HEK293 (cell line): ENCODE measurements at regions not wholly inside any gene's neighbourhood (a gene's known extent, or its start where the extent isn't known, plus 50 kb on each side); places are given as distances from the start of the nearest gene placed in this dataset.

Experiments used
- CTCF ChIA-PET: fragments of 350-600 bp; formaldehyde crosslinking; extraction: SDS; loops from one replicate; lab custom pipeline; 2021; ENCODE audit warnings: antibody characterized with exemption; lab: Yijun Ruan, JAX
- POLR2A ChIA-PET: fragments of 300-600 bp; formaldehyde crosslinking; extraction: SDS; loops from one replicate; lab custom pipeline; 2020; ENCODE audit warnings: antibody characterized with exemption, inconsistent platforms; lab: Yijun Ruan, JAX
- H3K27ac ChIP-seq: fragments of 200-500 bp; sonication (Bioruptor generic); 2 replicates; pipeline ENCODE4 v1.5.1; 2014; ENCODE audit warnings: low read depth, low read length, control low read depth, inconsistent platforms; ENCODE audit errors: extremely low read depth
- H3K36me3 ChIP-seq, 2 experiments: fragments of 200-500 bp in 1 of 2; sonication (Bioruptor generic) in 1 of 2; 1 replicate in 1 of 2; 2 replicates in 1 of 2; pipeline ENCODE4 v1.5.1; 2014 to 2017; ENCODE audit warnings: inconsistent platforms in 2 of 2, low read length in 2 of 2; ENCODE audit not compliant: control insufficient read depth in 2 of 2, insufficient read depth in 1 of 2
- H3K4me1 ChIP-seq: fragments of 200-500 bp; sonication (Bioruptor generic); 2 replicates; pipeline ENCODE4 v1.5.1; 2014; ENCODE audit warnings: mild to moderate bottlenecking, low read length, inconsistent platforms; ENCODE audit not compliant: control insufficient read depth, insufficient read depth
- H3K4me3 ChIP-seq: 2 replicates; pipeline ENCODE4 v1.5.1; 2011; ENCODE audit warnings: low read depth, mild to moderate bottlenecking, control low read depth, low read length, moderate library complexity
- H3K9me3 ChIP-seq: fragments of 200-500 bp; sonication (Bioruptor generic); 2 replicates; pipeline ENCODE4 v1.5.1; 2014; ENCODE audit warnings: low read depth, low read length, inconsistent platforms; ENCODE audit not compliant: control insufficient read depth, insufficient read depth
- GLIS2 ChIP-seq: fragments of 450-650 bp; formaldehyde crosslinking; IDR thresholded peaks from 2 replicates; pipeline ENCODE4 v1.5.1; 2016; ENCODE audit warnings: missing biosample characterization, missing genetic modification characterization
- HOXD13 ChIP-seq: sonication (generic); formaldehyde crosslinking; IDR thresholded peaks from 2 replicates; pipeline ENCODE4 v1.8.0; 2022; ENCODE audit warnings: missing genetic modification reagents, borderline replicate concordance
- KLF1 ChIP-seq: fragments of 450-650 bp; formaldehyde crosslinking; IDR thresholded peaks from 2 replicates; pipeline ENCODE4 v1.5.1; 2016; ENCODE audit warnings: missing biosample characterization, missing genetic modification characterization
- KLF9 ChIP-seq: fragments of 450-650 bp; formaldehyde crosslinking; IDR thresholded peaks from 2 replicates; pipeline ENCODE4 v1.5.1; 2016; ENCODE audit warnings: missing biosample characterization, missing genetic modification characterization, low read depth
- SP3 ChIP-seq: fragments of 450-650 bp; formaldehyde crosslinking; IDR thresholded peaks from 2 replicates; pipeline ENCODE4 v1.5.1; 2016; ENCODE audit warnings: missing biosample characterization, missing genetic modification characterization
- ZBTB10 ChIP-seq: fragments of 450-650 bp; formaldehyde crosslinking; IDR thresholded peaks from 2 replicates; pipeline ENCODE4 v1.5.1; 2016; ENCODE audit warnings: missing biosample characterization, missing genetic modification characterization
- ZBTB11 ChIP-seq: fragments of 450-650 bp; formaldehyde crosslinking; conservative IDR thresholded peaks from 2 replicates; pipeline ENCODE4 v1.5.1; 2016; ENCODE audit warnings: low read depth, missing biosample characterization, missing genetic modification characterization
- ZBTB20 ChIP-seq: fragments of 450-650 bp; formaldehyde crosslinking; IDR thresholded peaks from 2 replicates; pipeline ENCODE4 v1.5.1; 2016; ENCODE audit warnings: missing biosample characterization, missing genetic modification characterization
- ZNF223 ChIP-seq: fragments of 450-650 bp; formaldehyde crosslinking; IDR thresholded peaks from 2 replicates; pipeline ENCODE4 v1.5.1; 2016; ENCODE audit warnings: missing biosample characterization, missing genetic modification characterization
- ZNF302 ChIP-seq: fragments of 450-650 bp; formaldehyde crosslinking; IDR thresholded peaks from 2 replicates; pipeline ENCODE4 v1.5.1; 2016; ENCODE audit warnings: missing biosample characterization, missing genetic modification characterization, low read depth
- ZNF324 ChIP-seq: fragments of 450-650 bp; formaldehyde crosslinking; IDR thresholded peaks from 2 replicates; pipeline ENCODE4 v1.5.1; 2016; ENCODE audit warnings: missing biosample characterization, missing genetic modification characterization
- ZNF394 ChIP-seq: fragments of 450-650 bp; formaldehyde crosslinking; IDR thresholded peaks from 2 replicates; pipeline ENCODE4 v1.5.1; 2016; ENCODE audit warnings: missing biosample characterization, missing genetic modification characterization, mild to moderate bottlenecking, moderate library complexity, borderline replicate concordance
- ZNF423 ChIP-seq: fragments of 450-650 bp; formaldehyde crosslinking; IDR thresholded peaks from 2 replicates; pipeline ENCODE4 v1.5.1; 2016; ENCODE audit warnings: missing biosample characterization, missing genetic modification characterization
- ZNF501 ChIP-seq: fragments of 450-650 bp; formaldehyde crosslinking; IDR thresholded peaks from 2 replicates; pipeline ENCODE4 v1.5.1; 2016; ENCODE audit warnings: missing biosample characterization, missing genetic modification characterization
- ZNF561 ChIP-seq: fragments of 450-650 bp; IDR thresholded peaks from 2 replicates; pipeline ENCODE4 v1.5.1; 2018; ENCODE audit warnings: missing biosample characterization, missing genetic modification characterization, borderline replicate concordance
- ZNF660 ChIP-seq: fragments of 450-650 bp; IDR thresholded peaks from 2 replicates; pipeline ENCODE4 v1.5.1; 2018; ENCODE audit warnings: missing biosample characterization, mild to moderate bottlenecking, missing genetic modification characterization
- ZNF76 ChIP-seq: fragments of 450-650 bp; formaldehyde crosslinking; IDR thresholded peaks from 2 replicates; pipeline ENCODE4; 2016; ENCODE audit warnings: low read depth, missing biosample characterization, missing genetic modification characterization, borderline replicate concordance
- ZNF776 ChIP-seq: fragments of 450-650 bp; formaldehyde crosslinking; IDR thresholded peaks from 2 replicates; pipeline ENCODE4 v1.5.0; 2017; ENCODE audit warnings: missing biosample characterization, missing genetic modification characterization, borderline replicate concordance
- ZNF785 ChIP-seq: fragments of 450-650 bp; formaldehyde crosslinking; IDR thresholded peaks from 2 replicates; pipeline ENCODE4 v1.5.1; 2016; ENCODE audit warnings: missing biosample characterization, missing genetic modification characterization
- TF ChIP-seq, protein P1 (sequence below): fragments of 450-650 bp; formaldehyde crosslinking; IDR thresholded peaks from 2 replicates; pipeline ENCODE4 v1.5.1; 2016; ENCODE audit warnings: missing biosample characterization, missing genetic modification characterization
- TF ChIP-seq, protein P2 (sequence below): fragments of 450-650 bp; formaldehyde crosslinking; IDR thresholded peaks from 2 replicates; pipeline ENCODE4 v1.5.1; 2017; ENCODE audit warnings: missing biosample characterization, missing genetic modification characterization
- TF ChIP-seq, protein P3 (sequence below): fragments of 450-650 bp; formaldehyde crosslinking; IDR thresholded peaks from 2 replicates; pipeline ENCODE4 v1.5.1; 2016; ENCODE audit warnings: missing biosample characterization, missing genetic modification characterization
- TF ChIP-seq, protein P4 (sequence below): fragments of 450-650 bp; formaldehyde crosslinking; IDR thresholded peaks from 2 replicates; pipeline ENCODE4 v1.5.1; 2017; ENCODE audit warnings: missing biosample characterization, missing genetic modification characterization

GRCh38 chr12:65728848-65729793 lies 95.2 kb upstream of the HMGA2 start:
- CTCF ChIA-PET, result interaction anchor here (0.6 to 1.4 kb wide), 6 partner anchors 16 to 492 kb away, joined by 3 to 5 read pairs (median 4); no protein-coding TSS in a partner anchor
- peak; percentile 36; the same call in 1 of the 2 replicates for TF ChIP-seq ZNF660 (tag by site-specific recombination)
- TF ChIP-seq ZNF302 (tag by site-specific recombination), result no peak
- TF ChIP-seq, protein P1, sequence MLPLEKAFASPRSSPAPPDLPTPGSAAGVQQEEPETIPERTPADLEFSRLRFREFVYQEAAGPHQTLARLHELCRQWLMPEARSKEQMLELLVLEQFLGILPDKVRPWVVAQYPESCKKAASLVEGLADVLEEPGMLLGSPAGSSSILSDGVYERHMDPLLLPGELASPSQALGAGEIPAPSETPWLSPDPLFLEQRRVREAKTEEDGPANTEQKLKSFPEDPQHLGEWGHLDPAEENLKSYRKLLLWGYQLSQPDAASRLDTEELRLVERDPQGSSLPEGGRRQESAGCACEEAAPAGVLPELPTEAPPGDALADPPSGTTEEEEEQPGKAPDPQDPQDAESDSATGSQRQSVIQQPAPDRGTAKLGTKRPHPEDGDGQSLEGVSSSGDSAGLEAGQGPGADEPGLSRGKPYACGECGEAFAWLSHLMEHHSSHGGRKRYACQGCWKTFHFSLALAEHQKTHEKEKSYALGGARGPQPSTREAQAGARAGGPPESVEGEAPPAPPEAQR (tag by site-specific recombination), result no peak
- peak; percentile 66 for TF ChIP-seq ZNF324 (tag by site-specific recombination)
- TF ChIP-seq HOXD13 (CRISPR knock-in tag), result peak; percentile 38; the same call in 1 of the 2 replicates
- TF ChIP-seq KLF1 (tag by site-specific recombination), result peak; percentile 18; the same call in 1 of the 2 replicates
- TF ChIP-seq ZBTB10 (tag by site-specific recombination), result peak; percentile 85
- TF ChIP-seq ZBTB11, result peak; percentile 60
- TF ChIP-seq ZBTB20 (tag by site-specific recombination), result peak; percentile 81
- TF ChIP-seq ZNF561, result peak; percentile 37; the same call in 1 of the 2 replicates
- TF ChIP-seq ZNF394, result peak; percentile 21; the same call in 1 of the 2 replicates
- TF ChIP-seq, protein P2, sequence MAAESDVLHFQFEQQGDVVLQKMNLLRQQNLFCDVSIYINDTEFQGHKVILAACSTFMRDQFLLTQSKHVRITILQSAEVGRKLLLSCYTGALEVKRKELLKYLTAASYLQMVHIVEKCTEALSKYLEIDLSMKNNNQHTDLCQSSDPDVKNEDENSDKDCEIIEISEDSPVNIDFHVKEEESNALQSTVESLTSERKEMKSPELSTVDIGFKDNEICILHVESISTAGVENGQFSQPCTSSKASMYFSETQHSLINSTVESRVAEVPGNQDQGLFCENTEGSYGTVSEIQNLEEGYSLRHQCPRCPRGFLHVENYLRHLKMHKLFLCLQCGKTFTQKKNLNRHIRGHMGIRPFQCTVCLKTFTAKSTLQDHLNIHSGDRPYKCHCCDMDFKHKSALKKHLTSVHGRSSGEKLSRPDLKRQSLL, result peak; percentile 60; the same call in 1 of the 2 replicates
- TF ChIP-seq, protein P3, sequence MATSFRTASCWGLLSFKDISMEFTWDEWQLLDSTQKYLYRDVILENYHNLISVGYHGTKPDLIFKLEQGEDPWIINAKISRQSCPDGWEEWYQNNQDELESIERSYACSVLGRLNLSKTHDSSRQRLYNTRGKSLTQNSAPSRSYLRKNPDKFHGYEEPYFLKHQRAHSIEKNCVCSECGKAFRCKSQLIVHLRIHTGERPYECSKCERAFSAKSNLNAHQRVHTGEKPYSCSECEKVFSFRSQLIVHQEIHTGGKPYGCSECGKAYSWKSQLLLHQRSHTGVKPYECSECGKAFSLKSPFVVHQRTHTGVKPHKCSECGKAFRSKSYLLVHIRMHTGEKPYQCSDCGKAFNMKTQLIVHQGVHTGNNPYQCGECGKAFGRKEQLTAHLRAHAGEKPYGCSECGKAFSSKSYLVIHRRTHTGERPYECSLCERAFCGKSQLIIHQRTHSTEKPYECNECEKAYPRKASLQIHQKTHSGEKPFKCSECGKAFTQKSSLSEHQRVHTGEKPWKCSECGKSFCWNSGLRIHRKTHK (tag by site-specific recombination), result no peak
- TF ChIP-seq ZNF423 (tag by site-specific recombination), result peak; percentile 37; the same call in 1 of the 2 replicates
- peak; percentile 50; the same call in 1 of the 2 replicates for TF ChIP-seq ZNF76 (tag by site-specific recombination)
- peak; percentile 85; the same call in 1 of the 2 replicates for TF ChIP-seq ZNF501 (tag by site-specific recombination)
- no peak for TF ChIP-seq ZNF223 (tag by site-specific recombination)
- no peak for TF ChIP-seq ZNF776 (tag by site-specific recombination)
- peak; percentile 95 for TF ChIP-seq GLIS2 (tag by site-specific recombination)
- TF ChIP-seq SP3 (tag by site-specific recombination), result peak; percentile 42; the same call in 1 of the 2 replicates
- TF ChIP-seq KLF9 (tag by site-specific recombination), result no peak
- TF ChIP-seq, protein P4, sequence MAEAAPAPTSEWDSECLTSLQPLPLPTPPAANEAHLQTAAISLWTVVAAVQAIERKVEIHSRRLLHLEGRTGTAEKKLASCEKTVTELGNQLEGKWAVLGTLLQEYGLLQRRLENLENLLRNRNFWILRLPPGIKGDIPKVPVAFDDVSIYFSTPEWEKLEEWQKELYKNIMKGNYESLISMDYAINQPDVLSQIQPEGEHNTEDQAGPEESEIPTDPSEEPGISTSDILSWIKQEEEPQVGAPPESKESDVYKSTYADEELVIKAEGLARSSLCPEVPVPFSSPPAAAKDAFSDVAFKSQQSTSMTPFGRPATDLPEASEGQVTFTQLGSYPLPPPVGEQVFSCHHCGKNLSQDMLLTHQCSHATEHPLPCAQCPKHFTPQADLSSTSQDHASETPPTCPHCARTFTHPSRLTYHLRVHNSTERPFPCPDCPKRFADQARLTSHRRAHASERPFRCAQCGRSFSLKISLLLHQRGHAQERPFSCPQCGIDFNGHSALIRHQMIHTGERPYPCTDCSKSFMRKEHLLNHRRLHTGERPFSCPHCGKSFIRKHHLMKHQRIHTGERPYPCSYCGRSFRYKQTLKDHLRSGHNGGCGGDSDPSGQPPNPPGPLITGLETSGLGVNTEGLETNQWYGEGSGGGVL (tag by site-specific recombination), result 0 out of 2 replicates have a peak, but pooled peaks have one; percentile 11
- no peak for TF ChIP-seq ZNF785

More at GRCh38 chr12:65728848-65729793, 95.2 kb upstream of the HMGA2 start:
- Histone ChIP-seq H3K36me3 (no peaks in the 10 kb centered on the region), H3K27ac (peak overlapping the region; percentile 72; the same call in 1 of the 2 replicates), H3K9me3 (no peaks in the 10 kb centered on the region), H3K4me1 (peaks cover 3% of the 10 kb centered on the region; the same call in 1 of the 2 replicates), H3K4me3 (peak overlapping the region; percentile 66)
- POLR2A ChIA-PET, result interaction anchor here (0.9 to 3.4 kb wide), 4 partner anchors 12 to 95 kb away, joined by 3 to 21 read pairs (median 3); partner anchors contain the start of gene HMGA2
